ENCODE measurements at regions not wholly inside any gene's neighbourhood (a gene's known extent, or its start where the extent isn't known, plus 50 kb on each side); places are given as distances from the start of the nearest gene placed in this dataset. TPM values are rescaled to one million over a fixed set of nuclear protein-coding genes. Genes with fewer than 3 reads are reported as not detected.

GRCh38 chr22:22035771-22036314 is 53.3 kb upstream of the TOP3B start:
- no peak for DNase-seq (ENCODE audit: extremely low spot score)
- H3K36me3 ChIP-seq (ENCODE audit: insufficient read depth): no peaks in the 10 kb centered on the region
- no peak overlapping the region for H3K4me3 ChIP-seq (ENCODE audit: low read depth, low read length)
- H3K4me1 ChIP-seq (ENCODE audit: insufficient read depth): no peaks in the 10 kb centered on the region
- H3K27ac ChIP-seq (ENCODE audit: low read depth): no peak overlapping the region
- WGBS: 72% methylated on average over 4 of the region's 4 CpGs

GRCh38 chr22:22035203-22035602 is 52.6 kb upstream of the TOP3B start:
- DNase-seq (ENCODE audit: extremely low spot score): no peak
- Histone ChIP-seq H3K4me3 (ENCODE audit: low read depth, low read length) (no peak overlapping the region), H3K4me1 (ENCODE audit: insufficient read depth) (no peaks in the 10 kb centered on the region), H3K27ac (ENCODE audit: low read depth) (no peak overlapping the region), H3K36me3 (ENCODE audit: insufficient read depth) (no peaks in the 10 kb centered on the region)

GRCh38 chr22:22034469-22035132 is 52.0 kb upstream of the TOP3B start:
- Histone ChIP-seq H3K27ac (ENCODE audit: low read depth) (no peak overlapping the region), H3K4me3 (ENCODE audit: low read depth, low read length) (no peak overlapping the region), H3K36me3 (ENCODE audit: insufficient read depth) (no peaks in the 10 kb centered on the region), H3K4me1 (ENCODE audit: insufficient read depth) (no peaks in the 10 kb centered on the region)
- WGBS: 70% methylated on average over 3 of the region's 3 CpGs
- DNase-seq (ENCODE audit: extremely low spot score): no peak

GRCh38 chr22:22033803-22034468 is 51.3 kb upstream of the TOP3B start:
- WGBS: 78% methylated on average over 5 of the region's 5 CpGs
- H3K4me3 ChIP-seq (ENCODE audit: low read depth, low read length): no peak overlapping the region
- no peak overlapping the region for H3K27ac ChIP-seq (ENCODE audit: low read depth)
- DNase-seq (ENCODE audit: extremely low spot score): no peak
- no peaks in the 10 kb centered on the region for H3K36me3 ChIP-seq (ENCODE audit: insufficient read depth)
- H3K4me1 ChIP-seq (ENCODE audit: insufficient read depth): no peaks in the 10 kb centered on the region

GRCh38 chr22:22032906-22033802 is 50.6 kb upstream of the TOP3B start:
- Histone ChIP-seq H3K4me3 (ENCODE audit: low read depth, low read length) (no peak overlapping the region), H3K36me3 (ENCODE audit: insufficient read depth) (no peaks in the 10 kb centered on the region), H3K4me1 (ENCODE audit: insufficient read depth) (no peaks in the 10 kb centered on the region), H3K27ac (ENCODE audit: low read depth) (no peak overlapping the region)
- no peak for DNase-seq (ENCODE audit: extremely low spot score)
- 83% methylated on average over 7 of the region's 7 CpGs for WGBS

GRCh38 chr22:22032099-22032905 is 49.7 kb upstream of the TOP3B start:
- 69% methylated on average over 4 of the region's 4 CpGs for WGBS
- H3K27ac ChIP-seq (ENCODE audit: low read depth): no peak overlapping the region
- no peak for DNase-seq (ENCODE audit: extremely low spot score)
- H3K4me3 ChIP-seq (ENCODE audit: low read depth, low read length): no peak overlapping the region
- no peaks in the 10 kb centered on the region for H3K36me3 ChIP-seq (ENCODE audit: insufficient read depth)
- H3K4me1 ChIP-seq (ENCODE audit: insufficient read depth): no peaks in the 10 kb centered on the region

Small RNA genes in the stretch of these regions (small RNA-seq; reads per million reads assigned to genes)
- gene AC245452.3 (not detected), gene AC245517.3 (not detected), gene AC245517.5 (not detected), gene IGLVIV-59 (not detected)
